Naive thymus-derived CD8-positive, alpha-beta T cell (primary cell): ENCODE measurements at regions not wholly inside any gene's neighbourhood (a gene's known extent, or its start where the extent isn't known, plus 50 kb on each side); places are given as distances from the start of the nearest gene placed in this dataset.

ENCODE experiments used
- ATAC-seq, 2 donors: fragments of 150-1000 bp; cut with Tn5 transposase in 1 of 2; sonication (Bioruptor Pico), chemical (Tn5 transposase) in 1 of 2; 1 replicate in 1 of 2; 2 replicates in 1 of 2; pipeline ENCODE4 v1.10.0; 2021; ENCODE audit warnings: mild to moderate bottlenecking in 2 of 2, moderate library complexity in 2 of 2
- POLR2A ChIA-PET: fragments of 350-600 bp; sonication (Branson Sonifier 250); formaldehyde crosslinking; loops from one replicate; lab custom pipeline; 2021; ENCODE audit warnings: antibody characterized with exemption; lab: Charles Lee
- DNase-seq, 10 donors: peaks; one replicate each; pipeline versions ENCODE4 v3.0.0 to v3.0.0-alpha.2; 2020 to 2022
- H3K27ac Mint-ChIP-seq, 10 donors: one replicate each; pipeline ENCODE4 v1.8.0; 2020 to 2022; ENCODE audit warnings: mild to moderate bottlenecking in 10 of 10, mixed read lengths in 10 of 10, moderate library complexity in 4 of 10, inconsistent platforms in 1 of 10
- H3K27me3 Mint-ChIP-seq, 5 donors: one replicate each; pipeline ENCODE4 v1.8.0; 2021 to 2022; ENCODE audit warnings: mixed read lengths in 5 of 5
- H3K36me3 Mint-ChIP-seq, 3 donors: one replicate each; pipeline ENCODE4 v1.8.0; 2020 to 2022; ENCODE audit warnings: mixed read lengths in 3 of 3, mild to moderate bottlenecking in 2 of 3, inconsistent platforms in 1 of 3
- H3K4me1 Mint-ChIP-seq, 4 donors: one replicate each; pipeline ENCODE4 v1.8.0; 2021 to 2022; ENCODE audit warnings: mixed read lengths in 4 of 4
- H3K4me3 Mint-ChIP-seq, 10 donors: one replicate each; pipeline ENCODE4 v1.8.0; 2020 to 2022; ENCODE audit warnings: mild to moderate bottlenecking in 10 of 10, mixed read lengths in 10 of 10, moderate library complexity in 6 of 10, inconsistent platforms in 1 of 10
- H3K9me3 Mint-ChIP-seq, 9 donors: one replicate each; pipeline ENCODE4 v1.8.0; 2020 to 2022; ENCODE audit warnings: mixed read lengths in 9 of 9, mild to moderate bottlenecking in 3 of 9, inconsistent platforms in 1 of 9, moderate library complexity in 1 of 9

GRCh38 chr4:45883421-45883820 is 240.4 kb downstream of the GABRG1 start:
- no peak overlapping the region for H3K27ac Mint-ChIP-seq
- no peaks in the 10 kb centered on the region for H3K27me3 Mint-ChIP-seq
- no peak for ATAC-seq
- POLR2A ChIA-PET: no interaction called here
- peaks cover 4 to 52% (median 23%) of the 10 kb centered on the region in 9 donors for H3K9me3 Mint-ChIP-seq
- no peaks in the 10 kb centered on the region for H3K36me3 Mint-ChIP-seq
- no peak for DNase-seq
- H3K4me3 Mint-ChIP-seq: no peak overlapping the region
- no peaks in the 10 kb centered on the region for H3K4me1 Mint-ChIP-seq

GRCh38 chr4:45876235-45876890 is 247.5 kb downstream of the GABRG1 start:
- no peaks in the 10 kb centered on the region for H3K36me3 Mint-ChIP-seq
- no peak overlapping the region for H3K27ac Mint-ChIP-seq
- DNase-seq (no peak), ATAC-seq (no peak)
- no peak overlapping the region for H3K4me3 Mint-ChIP-seq
- POLR2A ChIA-PET: no interaction called here
- peaks cover 0 to 10% (median 4%) of the 10 kb centered on the region in 9 donors for H3K9me3 Mint-ChIP-seq
- no peaks in the 10 kb centered on the region for H3K27me3 Mint-ChIP-seq
- H3K4me1 Mint-ChIP-seq: no peaks in the 10 kb centered on the region

- ATAC-seq (no peak), DNase-seq (no peak)
- Mint-ChIP-seq H3K4me3 (no peak overlapping the region), H3K27ac (no peak overlapping the region), H3K27me3 (no peaks in the 10 kb centered on the region), H3K4me1 (no peaks in the 10 kb centered on the region), H3K9me3 (peaks cover 0 to 30% (median 4%) of the 10 kb centered on the region in 9 donors), H3K36me3 (no peaks in the 10 kb centered on the region)
- POLR2A ChIA-PET: no interaction called here
Measured at GRCh38 chr4:45869184-45869583, 254.7 kb downstream of the GABRG1 start.

- ATAC-seq: no peak
- DNase-seq: no peak
- POLR2A ChIA-PET: no interaction called here
- Mint-ChIP-seq H3K4me3 (no peak overlapping the region), H3K4me1 (no peaks in the 10 kb centered on the region), H3K27me3 (no peaks in the 10 kb centered on the region), H3K36me3 (no peaks in the 10 kb centered on the region), H3K27ac (no peak overlapping the region), H3K9me3 (peaks cover 0 to 17% (median 6%) of the 10 kb centered on the region in 9 donors)
Measured at GRCh38 chr4:45865781-45866180, 258.1 kb downstream of the GABRG1 start.

GRCh38 chr4:45855857-45856256 is 268.0 kb downstream of the GABRG1 start:
- POLR2A ChIA-PET: no interaction called here
- H3K4me3 Mint-ChIP-seq: no peak overlapping the region
- no peak overlapping the region for H3K27ac Mint-ChIP-seq
- no peaks in the 10 kb centered on the region for H3K4me1 Mint-ChIP-seq
- H3K9me3 Mint-ChIP-seq: peaks cover 2 to 21% (median 14%) of the 10 kb centered on the region in 9 donors
- DNase-seq (no peak), ATAC-seq (no peak)
- no peaks in the 10 kb centered on the region for H3K36me3 Mint-ChIP-seq
- H3K27me3 Mint-ChIP-seq: no peaks in the 10 kb centered on the region

GRCh38 chr4:45846016-45846415 is 277.8 kb downstream of the GABRG1 start:
- no peaks in the 10 kb centered on the region for H3K27me3 Mint-ChIP-seq
- no peaks in the 10 kb centered on the region for H3K4me1 Mint-ChIP-seq
- DNase-seq: no peak
- no peak overlapping the region for H3K4me3 Mint-ChIP-seq
- H3K9me3 Mint-ChIP-seq: peaks cover 0 to 17% (median 7%) of the 10 kb centered on the region in 9 donors
- POLR2A ChIA-PET: no interaction called here
- H3K36me3 Mint-ChIP-seq: no peaks in the 10 kb centered on the region
- no peak for ATAC-seq
- no peak overlapping the region for H3K27ac Mint-ChIP-seq

- DNase-seq (no peak), ATAC-seq (no peak)
- no peaks in the 10 kb centered on the region for H3K4me1 Mint-ChIP-seq
- no peaks in the 10 kb centered on the region for H3K36me3 Mint-ChIP-seq
- H3K27ac Mint-ChIP-seq: no peak overlapping the region
- H3K9me3 Mint-ChIP-seq: peaks cover 0 to 8% (median 0%) of the 10 kb centered on the region in 9 donors
- H3K4me3 Mint-ChIP-seq: no peak overlapping the region
- POLR2A ChIA-PET: no interaction called here
- H3K27me3 Mint-ChIP-seq: no peaks in the 10 kb centered on the region
Measured at GRCh38 chr4:45841791-45842190, 282.1 kb downstream of the GABRG1 start.

GRCh38 chr4:45831692-45832091 is 292.2 kb downstream of the GABRG1 start:
- ATAC-seq: no peak

GRCh38 chr4:45803994-45804393 is 319.9 kb downstream of the GABRG1 start:
- Mint-ChIP-seq H3K4me3 (no peak overlapping the region), H3K36me3 (no peaks in the 10 kb centered on the region), H3K27ac (no peak overlapping the region), H3K9me3 (peaks cover 0 to 12% (median 4%) of the 10 kb centered on the region in 9 donors), H3K27me3 (no peaks in the 10 kb centered on the region), H3K4me1 (no peaks in the 10 kb centered on the region)
- no peak for ATAC-seq
- POLR2A ChIA-PET: no interaction called here
- DNase-seq: no peak

More at GRCh38 chr4:45831692-45832091, 292.2 kb downstream of the GABRG1 start:
- H3K4me1 Mint-ChIP-seq: no peaks in the 10 kb centered on the region
- H3K27ac Mint-ChIP-seq: no peak overlapping the region
- POLR2A ChIA-PET: no interaction called here
- H3K4me3 Mint-ChIP-seq: no peak overlapping the region
- peaks cover 9 to 51% (median 20%) of the 10 kb centered on the region in 9 donors for H3K9me3 Mint-ChIP-seq
- H3K36me3 Mint-ChIP-seq: no peaks in the 10 kb centered on the region
- DNase-seq: no peak
- peaks cover 0 to 2% (median 0%) of the 10 kb centered on the region in 5 donors for H3K27me3 Mint-ChIP-seq

- POLR2A ChIA-PET: no interaction called here
- Mint-ChIP-seq H3K27ac (no peak overlapping the region), H3K36me3 (no peaks in the 10 kb centered on the region), H3K4me1 (no peaks in the 10 kb centered on the region), H3K4me3 (no peak overlapping the region), H3K9me3 (peaks cover 0 to 24% (median 6%) of the 10 kb centered on the region in 9 donors), H3K27me3 (no peaks in the 10 kb centered on the region)
- ATAC-seq (no peak), DNase-seq (no peak)
Measured at GRCh38 chr4:45795135-45795534, 328.7 kb downstream of the GABRG1 start.

GRCh38 chr4:45778514-45778913 is 345.3 kb downstream of the GABRG1 start:
- H3K36me3 Mint-ChIP-seq: no peaks in the 10 kb centered on the region

GRCh38 chr4:45776146-45776545 is 347.7 kb downstream of the GABRG1 start:
- H3K36me3 Mint-ChIP-seq: no peaks in the 10 kb centered on the region
- ATAC-seq (no peak), DNase-seq (no peak)
- H3K9me3 Mint-ChIP-seq: peaks cover 2 to 26% (median 9%) of the 10 kb centered on the region in 9 donors
- no peaks in the 10 kb centered on the region for H3K4me1 Mint-ChIP-seq
- H3K27me3 Mint-ChIP-seq: no peaks in the 10 kb centered on the region
- no peak overlapping the region for H3K27ac Mint-ChIP-seq
- POLR2A ChIA-PET: no interaction called here
- H3K4me3 Mint-ChIP-seq: no peak overlapping the region

More at GRCh38 chr4:45778514-45778913, 345.3 kb downstream of the GABRG1 start:
- Mint-ChIP-seq H3K4me1 (no peaks in the 10 kb centered on the region), H3K9me3 (peaks cover 4 to 23% (median 10%) of the 10 kb centered on the region in 9 donors), H3K27me3 (no peaks in the 10 kb centered on the region), H3K4me3 (no peak overlapping the region), H3K27ac (no peak overlapping the region)
- POLR2A ChIA-PET: no interaction called here
- no peak for DNase-seq
- no peak for ATAC-seq

GRCh38 chr4:45770958-45771357 is 352.9 kb downstream of the GABRG1 start:
- Mint-ChIP-seq H3K27me3 (no peaks in the 10 kb centered on the region), H3K9me3 (peaks cover 0 to 16% (median 4%) of the 10 kb centered on the region in 9 donors), H3K27ac (no peak overlapping the region), H3K4me3 (no peak overlapping the region), H3K36me3 (no peaks in the 10 kb centered on the region), H3K4me1 (no peaks in the 10 kb centered on the region)
- POLR2A ChIA-PET: no interaction called here
- ATAC-seq (no peak), DNase-seq (no peak)

GRCh38 chr4:45765521-45765920 is 358.3 kb downstream of the GABRG1 start:
- ATAC-seq (no peak), DNase-seq (no peak)
- Mint-ChIP-seq H3K27me3 (no peaks in the 10 kb centered on the region), H3K4me3 (no peak overlapping the region), H3K36me3 (no peaks in the 10 kb centered on the region), H3K9me3 (peaks cover 6 to 28% (median 11%) of the 10 kb centered on the region in 9 donors), H3K27ac (no peak overlapping the region), H3K4me1 (no peaks in the 10 kb centered on the region)
- POLR2A ChIA-PET: no interaction called here
